LNCAP (cell line): ENCODE measurements at regions not wholly inside any gene's neighbourhood (a gene's known extent, or its start where the extent isn't known, plus 50 kb on each side); places are given as distances from the start of the nearest gene placed in this dataset.

Experiments used
- CTCF ChIP-seq: fragments of 450-650 bp; IDR thresholded peaks from 2 replicates; pipeline ENCODE4 v1.5.1; 2017; ENCODE audit warnings: mild to moderate bottlenecking

DNA sequence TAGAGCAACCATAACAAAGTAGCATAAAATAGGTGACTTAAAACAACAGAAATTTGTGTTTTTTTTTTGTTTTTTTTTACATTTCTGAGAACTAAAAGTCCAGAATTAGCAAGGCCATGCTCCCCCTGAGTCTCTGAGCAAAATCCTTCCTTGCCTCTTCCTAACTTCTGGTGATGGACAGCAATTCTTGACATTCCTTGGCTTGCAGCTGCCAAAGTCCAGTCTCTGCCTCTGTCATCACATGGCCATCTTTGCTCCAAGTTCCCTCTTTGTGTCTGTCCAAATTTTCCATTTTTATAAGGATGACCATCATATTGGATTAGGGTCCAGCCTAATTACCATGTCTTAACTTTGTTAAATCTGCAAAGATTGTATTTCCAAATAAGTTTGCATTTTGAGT lies 407.2 kb downstream of the PDHA2 start:
- no peak for TF ChIP-seq CTCF

DNA sequence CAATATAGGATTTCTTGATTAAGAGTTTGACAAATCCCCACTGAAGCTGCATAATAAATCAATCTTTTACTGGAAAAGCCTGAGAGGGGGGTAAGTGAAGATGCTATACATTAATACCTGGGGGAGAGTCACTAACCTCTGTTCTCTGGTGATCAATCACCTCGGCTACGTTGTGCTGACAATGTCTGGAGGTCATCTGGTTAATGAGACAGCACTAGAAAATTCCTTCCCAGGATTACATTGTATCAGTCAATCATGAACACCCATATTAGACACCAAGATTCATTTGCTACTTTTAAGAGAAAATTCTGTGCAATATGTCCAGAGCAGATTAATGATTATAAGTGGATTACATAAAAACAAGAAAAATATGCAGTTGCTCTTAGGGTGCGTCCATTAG lies 408.3 kb downstream of the PDHA2 start:
- TF ChIP-seq CTCF: no peak

GRCh38 chr4:96260064-96260682 lies 420.3 kb downstream of the PDHA2 start:
- TF ChIP-seq CTCF: no peak

GRCh38 chr4:96262057-96262456 lies 422.2 kb downstream of the PDHA2 start:
- TF ChIP-seq CTCF: no peak

DNA sequence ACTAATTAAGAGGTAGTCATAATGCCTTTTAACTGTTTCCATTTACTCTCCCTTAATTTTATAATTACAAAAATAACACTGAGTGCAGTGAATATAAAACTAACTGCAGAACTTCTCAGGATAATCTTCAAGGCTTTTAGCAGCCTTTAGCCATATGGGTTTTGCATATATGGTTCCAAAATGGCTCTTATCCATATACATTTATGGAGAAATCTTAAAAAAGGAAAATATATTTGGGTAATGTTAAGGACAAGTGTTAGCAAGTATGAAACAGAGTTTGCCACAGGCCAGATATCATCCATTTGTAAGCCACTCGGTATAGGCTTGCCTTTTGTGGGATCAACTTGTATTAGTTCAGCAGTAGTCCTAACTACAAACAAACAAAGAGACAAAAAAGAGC lies 423.4 kb downstream of the PDHA2 start:
- no peak for TF ChIP-seq CTCF

DNA sequence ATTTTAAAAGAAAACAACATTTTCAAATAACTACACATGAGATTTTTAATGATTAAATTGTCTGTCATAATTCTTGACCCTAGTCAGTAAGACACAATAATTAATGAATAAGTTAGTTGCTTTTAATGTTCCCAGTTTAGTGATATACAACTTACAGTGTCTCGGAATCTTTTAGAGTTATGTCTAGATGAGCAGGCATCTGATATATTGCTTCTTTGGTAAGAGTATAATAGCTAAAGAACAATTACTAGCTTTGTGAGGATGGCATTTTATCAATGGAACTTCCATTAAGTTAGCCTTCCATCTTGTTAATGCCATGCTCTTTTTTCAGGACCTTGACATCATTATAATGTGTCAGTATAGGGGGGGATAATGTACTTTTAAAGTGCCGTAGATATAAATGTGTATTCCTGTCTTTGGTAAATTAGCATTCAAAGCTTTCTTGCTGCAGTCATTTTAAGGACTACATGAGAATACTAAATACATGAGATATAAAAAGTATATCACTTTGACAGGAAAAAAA lies 425.1 kb downstream of the PDHA2 start:
- no peak for TF ChIP-seq CTCF

GRCh38 chr4:96293806-96294205 lies 453.9 kb downstream of the PDHA2 start:
- TF ChIP-seq CTCF: no peak
